ENCODE measurements at regions not wholly inside any gene's neighbourhood (a gene's known extent, or its start where the extent isn't known, plus 50 kb on each side); places are given as distances from the start of the nearest gene placed in this dataset.

DNA sequence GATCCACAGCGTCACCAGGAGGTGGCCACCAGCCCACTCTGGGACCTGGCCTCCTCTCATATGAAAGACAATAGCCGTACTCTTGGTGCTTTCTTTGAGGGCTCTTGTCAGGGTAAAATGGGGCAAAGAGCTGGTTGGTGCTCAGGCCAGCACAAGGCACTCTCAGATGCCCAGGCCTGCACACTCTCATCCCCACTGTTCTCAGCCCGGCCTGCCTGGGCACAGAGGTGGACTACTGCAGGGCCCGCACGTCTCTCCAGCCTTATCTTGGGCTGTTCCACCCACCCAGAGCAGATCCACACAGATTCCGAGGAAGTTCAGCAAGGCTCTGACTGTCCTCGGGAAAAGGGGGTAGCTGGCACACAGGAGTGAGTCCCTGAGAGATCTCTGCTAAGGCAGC is 122.8 kb upstream of the PRR20G start:
- Histone ChIP-seq H3K27ac (no peak overlapping the region), H3K4me1 (no peaks in the 10 kb centered on the region), H3K9me3 (no peaks in the 10 kb centered on the region), H3K36me3 (no peaks in the 10 kb centered on the region), H3K4me3 (no peak overlapping the region), H3K27me3 (peaks cover 0 to 32% of the 10 kb centered on the region in 2 donors)
- no peak for DNase-seq (ENCODE audit: low spot score in 2 of 2)
- 82 to 89% methylated on average over 6 to 7 of the region's 7 CpGs for WGBS, 2 donors
- TF ChIP-seq POLR2A (IDR thresholded peaks at IDR 0.05) (no peak), EP300 (IDR thresholded peaks at IDR 0.05) (no peak)
- TF ChIP-seq, protein P1, sequence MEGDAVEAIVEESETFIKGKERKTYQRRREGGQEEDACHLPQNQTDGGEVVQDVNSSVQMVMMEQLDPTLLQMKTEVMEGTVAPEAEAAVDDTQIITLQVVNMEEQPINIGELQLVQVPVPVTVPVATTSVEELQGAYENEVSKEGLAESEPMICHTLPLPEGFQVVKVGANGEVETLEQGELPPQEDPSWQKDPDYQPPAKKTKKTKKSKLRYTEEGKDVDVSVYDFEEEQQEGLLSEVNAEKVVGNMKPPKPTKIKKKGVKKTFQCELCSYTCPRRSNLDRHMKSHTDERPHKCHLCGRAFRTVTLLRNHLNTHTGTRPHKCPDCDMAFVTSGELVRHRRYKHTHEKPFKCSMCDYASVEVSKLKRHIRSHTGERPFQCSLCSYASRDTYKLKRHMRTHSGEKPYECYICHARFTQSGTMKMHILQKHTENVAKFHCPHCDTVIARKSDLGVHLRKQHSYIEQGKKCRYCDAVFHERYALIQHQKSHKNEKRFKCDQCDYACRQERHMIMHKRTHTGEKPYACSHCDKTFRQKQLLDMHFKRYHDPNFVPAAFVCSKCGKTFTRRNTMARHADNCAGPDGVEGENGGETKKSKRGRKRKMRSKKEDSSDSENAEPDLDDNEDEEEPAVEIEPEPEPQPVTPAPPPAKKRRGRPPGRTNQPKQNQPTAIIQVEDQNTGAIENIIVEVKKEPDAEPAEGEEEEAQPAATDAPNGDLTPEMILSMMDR (IDR thresholded peaks at IDR 0.05) = no peak

DNA sequence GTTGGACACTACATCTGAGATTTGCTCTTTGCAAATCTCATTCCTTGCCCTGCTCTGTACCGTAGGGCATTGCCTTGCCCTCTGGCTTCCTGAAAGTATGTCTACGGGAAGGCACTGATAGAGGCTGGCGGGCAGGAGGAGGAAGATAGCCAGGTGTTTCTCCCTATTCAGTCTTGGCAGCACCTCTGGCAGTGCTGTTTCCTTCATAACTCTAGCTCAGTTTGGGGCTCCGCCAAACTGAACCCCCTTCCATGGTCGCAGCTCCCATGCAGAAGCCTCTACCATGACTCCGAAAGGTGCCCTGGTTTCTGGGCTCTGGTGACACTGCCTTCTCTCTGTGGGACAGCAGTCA is 122.3 kb upstream of the PRR20G start:
- no peaks in the 10 kb centered on the region for H3K4me1 ChIP-seq
- TF ChIP-seq, protein P1 (IDR thresholded peaks at IDR 0.05) = no peak
- TF ChIP-seq EP300 (IDR thresholded peaks at IDR 0.05) (no peak), POLR2A (IDR thresholded peaks at IDR 0.05) (no peak)
- H3K27ac ChIP-seq = no peak overlapping the region
- H3K4me3 ChIP-seq = no peak overlapping the region
- H3K9me3 ChIP-seq = no peaks in the 10 kb centered on the region
- peaks cover 0 to 28% of the 10 kb centered on the region in 2 donors for H3K27me3 ChIP-seq
- 92 to 96% methylated on average over 6 of the region's 6 CpGs for WGBS, 2 donors
- H3K36me3 ChIP-seq = no peaks in the 10 kb centered on the region
- no peak for DNase-seq (ENCODE audit: low spot score in 2 of 2)

DNA sequence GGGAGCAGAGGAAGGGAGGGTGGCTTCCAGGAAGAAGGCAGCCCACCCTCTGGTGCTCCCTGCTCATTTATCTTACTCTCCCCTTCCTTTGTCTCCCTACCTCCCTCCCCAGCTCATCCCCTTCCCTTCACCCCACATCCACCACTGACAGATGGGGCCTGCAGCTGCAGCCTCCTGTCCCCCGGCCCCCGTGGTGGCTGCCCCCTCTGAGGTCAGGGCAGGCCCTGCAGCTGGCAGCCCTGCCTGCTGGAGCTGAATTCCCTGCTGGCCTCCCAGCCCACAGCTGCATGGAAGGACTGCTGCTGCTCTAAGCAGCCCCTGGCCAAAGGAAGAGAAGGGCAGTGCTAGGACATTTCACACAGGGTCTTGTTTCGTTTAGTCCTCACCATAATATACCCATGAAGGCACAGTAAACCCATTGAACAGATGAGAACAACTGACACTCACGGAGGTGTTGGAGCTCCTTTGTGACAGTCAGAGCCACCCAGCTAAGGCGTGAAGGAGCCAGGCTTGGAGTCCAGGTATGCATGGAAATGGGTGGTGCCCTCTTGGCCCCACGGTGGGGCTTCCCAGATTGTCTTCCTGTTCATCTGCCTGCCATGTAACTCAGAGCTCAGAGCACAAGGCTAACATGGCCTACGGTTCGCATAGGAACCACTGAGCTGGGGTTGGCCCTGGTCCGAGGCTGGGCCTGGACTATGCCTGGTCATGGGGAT is 121.7 kb upstream of the PRR20G start:
- no peaks in the 10 kb centered on the region for H3K36me3 ChIP-seq
- no peak overlapping the region for H3K4me3 ChIP-seq
- peaks cover 0 to 22% of the 10 kb centered on the region in 2 donors for H3K27me3 ChIP-seq
- H3K9me3 ChIP-seq = no peaks in the 10 kb centered on the region
- no peaks in the 10 kb centered on the region for H3K4me1 ChIP-seq
- 71 to 74% methylated on average over 9 of the region's 9 CpGs for WGBS, 2 donors
- TF ChIP-seq, protein P1 (IDR thresholded peaks at IDR 0.05) = no peak
- TF ChIP-seq POLR2A (IDR thresholded peaks at IDR 0.05) = no peak
- no peak for TF ChIP-seq EP300 (IDR thresholded peaks at IDR 0.05)
- DNase-seq (ENCODE audit: low spot score in 2 of 2) = no peak
- H3K27ac ChIP-seq = no peak overlapping the region

DNA sequence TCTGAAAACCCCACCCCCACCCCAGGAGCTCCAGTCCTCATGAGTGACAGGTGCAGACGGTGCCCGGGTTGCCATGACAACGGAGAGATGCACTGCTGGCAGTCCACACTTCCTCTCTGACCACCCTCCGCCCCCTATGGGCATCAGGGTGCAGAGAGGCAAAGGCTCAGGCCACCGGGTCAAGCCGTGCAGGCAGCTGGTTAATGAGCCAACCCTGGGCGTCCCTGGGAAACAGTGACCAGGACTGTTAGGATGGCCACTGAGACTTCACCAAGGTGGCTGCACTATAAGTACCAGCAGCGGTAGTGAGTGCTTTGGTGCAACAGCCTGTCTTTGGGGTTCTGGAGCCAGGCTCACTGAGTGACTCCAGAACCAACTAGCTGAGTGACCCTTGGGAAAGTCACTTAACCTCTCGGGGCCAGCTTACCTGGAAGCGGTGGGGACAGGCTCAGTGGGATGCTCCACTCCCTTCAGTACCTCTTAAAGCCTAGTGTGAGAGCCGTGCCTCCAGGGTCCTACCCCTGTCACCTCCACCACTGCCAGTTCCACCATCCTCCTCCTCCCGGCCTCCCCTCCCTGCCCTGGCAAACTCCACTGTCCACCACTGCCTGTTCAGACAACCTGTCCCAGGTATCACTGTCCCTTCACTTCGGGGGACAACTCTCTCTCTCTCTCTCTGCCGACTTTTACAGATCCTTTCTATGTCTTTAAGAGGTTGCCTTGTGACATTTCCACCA is 121.0 kb upstream of the PRR20G start:
- Histone ChIP-seq H3K9me3 (no peaks in the 10 kb centered on the region), H3K27me3 (peaks cover 0 to 15% of the 10 kb centered on the region in 2 donors), H3K36me3 (no peaks in the 10 kb centered on the region), H3K4me1 (no peaks in the 10 kb centered on the region), H3K27ac (no peak overlapping the region), H3K4me3 (no peak overlapping the region)
- no peak for DNase-seq (ENCODE audit: low spot score in 2 of 2)
- 64 to 71% methylated on average over 9 to 14 of the region's 14 CpGs for WGBS, 2 donors
- no peak for TF ChIP-seq EP300 (IDR thresholded peaks at IDR 0.05)
- no peak for TF ChIP-seq POLR2A (IDR thresholded peaks at IDR 0.05)
- TF ChIP-seq, protein P1 (IDR thresholded peaks at IDR 0.05) = no peak

DNA sequence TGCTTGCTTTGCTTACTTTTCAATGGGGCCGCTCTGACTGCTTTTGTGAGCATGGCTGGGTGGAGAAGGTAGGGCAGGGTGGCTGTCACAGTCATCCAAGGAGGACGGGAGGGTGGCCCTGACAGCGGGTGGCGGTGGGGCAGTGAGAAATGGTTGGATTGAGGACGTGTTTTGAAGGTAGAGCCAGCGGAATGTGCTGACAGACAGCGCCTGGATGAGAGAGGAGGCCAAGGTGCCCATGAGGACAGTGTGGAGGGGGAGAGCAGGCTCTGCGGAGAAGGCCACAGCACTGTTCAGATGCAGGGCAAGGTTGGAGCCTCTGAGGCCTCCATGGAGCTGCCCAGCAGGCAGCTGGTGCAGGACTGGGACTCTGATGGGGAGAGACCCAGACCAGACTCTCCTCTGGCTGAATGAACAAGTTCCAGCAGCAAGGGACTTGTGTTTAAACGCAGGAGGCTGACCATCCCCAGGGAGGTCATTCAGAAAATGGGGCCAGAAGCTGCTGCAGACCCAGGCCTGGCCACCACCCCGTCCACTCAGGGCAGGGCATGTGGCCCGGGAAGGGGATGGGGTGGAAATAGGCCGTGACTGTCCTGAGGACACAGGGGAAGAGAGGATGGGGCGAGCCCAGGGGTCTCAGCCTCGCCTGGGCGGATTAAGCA is 120.3 kb upstream of the PRR20G start:
- Histone ChIP-seq H3K4me3 (no peak overlapping the region), H3K36me3 (no peaks in the 10 kb centered on the region), H3K27me3 (peaks cover 0 to 10% of the 10 kb centered on the region in 2 donors), H3K9me3 (no peaks in the 10 kb centered on the region), H3K27ac (no peak overlapping the region), H3K4me1 (no peaks in the 10 kb centered on the region)
- WGBS, 2 donors = 79 to 86% methylated on average over 15 of the region's 15 CpGs
- no peak for TF ChIP-seq EP300 (IDR thresholded peaks at IDR 0.05)
- no peak for TF ChIP-seq POLR2A (IDR thresholded peaks at IDR 0.05)
- TF ChIP-seq, protein P1 (IDR thresholded peaks at IDR 0.05) = no peak
- DNase-seq (ENCODE audit: low spot score in 2 of 2) = no peak
